Esophagus muscularis mucosa (tissue), 4 donors: ENCODE measurements at regions not wholly inside any gene's neighbourhood (a gene's known extent, or its start where the extent isn't known, plus 50 kb on each side); places are given as distances from the start of the nearest gene placed in this dataset.

Source experiments
- DNase-seq: peaks from one replicate; pipeline ENCODE4 v3.0.0-alpha.2; 2017; ENCODE audit errors: extremely low spot score
- H3K27ac ChIP-seq, 4 donors: fragments of 200-600 bp; sonication (generic); replicated peaks in 1 of 4; 1 replicate in 3 of 4; 2 replicates in 1 of 4; pipeline ENCODE4 v1.5.1; 2016 to 2019; ENCODE audit warnings: mild to moderate bottlenecking in 1 of 4
- H3K27me3 ChIP-seq, 4 donors: fragments of 200-600 bp; sonication (generic); one replicate each; pipeline versions ENCODE4 v1.5.1 to v1.6.0; 2016 to 2019
- H3K36me3 ChIP-seq, 4 donors: fragments of 200-600 bp; sonication (generic); one replicate each; pipeline ENCODE4 v1.5.1; 2016 to 2019
- H3K4me1 ChIP-seq, 4 donors: fragments of 200-600 bp; sonication (generic); one replicate each; pipeline ENCODE4 v1.5.1; 2016 to 2019
- H3K4me3 ChIP-seq, 4 donors: fragments of 200-600 bp; sonication (generic); 1 replicate in 2 of 4; 2 replicates in 2 of 4; pipeline ENCODE4 v1.5.1; 2016 to 2019; ENCODE audit warnings: mild to moderate bottlenecking in 4 of 4, moderate library complexity in 1 of 4
- H3K9me3 ChIP-seq, 4 donors: fragments of 200-600 bp; sonication (generic); 1 replicate in 3 of 4; 2 replicates in 1 of 4; pipeline ENCODE4 v1.5.1; 2016 to 2019
- CTCF ChIP-seq, 3 experiments: fragments of 200-600 bp in 2 of 3; fragments of 450-650 bp in 1 of 3; sonication (generic) in 2 of 3; IDR thresholded peaks; one replicate each; pipeline ENCODE4 v1.5.1; 2017 to 2019; ENCODE audit warnings: antibody characterized with exemption in 3 of 3, mild to moderate bottlenecking in 2 of 3, moderate library complexity in 1 of 3
- EP300 ChIP-seq: sonication (generic); formaldehyde crosslinking; IDR thresholded peaks from one replicate; pipeline ENCODE4 v1.6.1; 2017; ENCODE audit warnings: antibody characterized with exemption
- POLR2A ChIP-seq: fragments of 450-650 bp; IDR thresholded peaks from one replicate; pipeline ENCODE4 v1.6.1; 2017; ENCODE audit warnings: antibody characterized with exemption, moderate library complexity, mild to moderate bottlenecking, low read depth
- POLR2AphosphoS5 ChIP-seq, 2 donors: sonication (generic); formaldehyde crosslinking; IDR thresholded peaks; one replicate each; pipeline ENCODE4 v1.6.1; 2017; ENCODE audit warnings: antibody characterized with exemption in 2 of 2
- WGBS: methylation state at CpG from one replicate; pipeline ENCODE4 v1.1.5; 2018; 5-methylcytosine and 5-hydroxymethylcytosine counted together
- intact Hi-C: fragments of 100-400 bp; cut with DNase I; formaldehyde crosslinking; loops from one replicate; pipeline ENCODE4 v1.15.1; 2023

DNA sequence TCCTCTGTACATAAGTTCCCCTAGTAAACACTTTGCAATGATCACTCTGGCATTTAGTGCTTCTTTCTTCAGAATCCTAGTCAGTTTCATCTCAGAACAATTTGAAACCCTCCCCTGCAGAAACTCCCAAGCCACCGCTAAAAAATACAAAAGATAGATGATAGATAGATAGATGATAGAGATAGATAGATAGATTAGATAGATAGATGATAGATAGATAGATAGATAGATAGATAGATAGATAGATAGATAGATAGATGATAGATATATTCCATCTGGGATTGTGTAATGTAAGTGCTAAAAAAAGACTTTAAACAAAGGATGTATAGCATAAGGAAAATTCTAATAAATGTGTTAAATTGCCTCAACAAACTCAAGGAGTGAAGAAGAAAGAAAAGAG, 212.6 kb upstream of the POGK start:
- H3K36me3 ChIP-seq: no peaks in the 10 kb centered on the region
- intact Hi-C loops: no loop called here
- H3K27ac ChIP-seq: no peak overlapping the region
- H3K27me3 ChIP-seq: no peaks in the 10 kb centered on the region
- no peak overlapping the region for H3K4me3 ChIP-seq
- no peaks in the 10 kb centered on the region for H3K4me1 ChIP-seq
- no peaks in the 10 kb centered on the region for H3K9me3 ChIP-seq
- DNase-seq: no peak
- 96% methylated on average over 1 of the region's 1 CpG for WGBS
- TF ChIP-seq EP300 (no peak), POLR2AphosphoS5 (IDR thresholded peaks at IDR 0.05) (no peak), POLR2A (no peak), CTCF (IDR thresholded peaks at IDR 0.05) (no peak)

DNA sequence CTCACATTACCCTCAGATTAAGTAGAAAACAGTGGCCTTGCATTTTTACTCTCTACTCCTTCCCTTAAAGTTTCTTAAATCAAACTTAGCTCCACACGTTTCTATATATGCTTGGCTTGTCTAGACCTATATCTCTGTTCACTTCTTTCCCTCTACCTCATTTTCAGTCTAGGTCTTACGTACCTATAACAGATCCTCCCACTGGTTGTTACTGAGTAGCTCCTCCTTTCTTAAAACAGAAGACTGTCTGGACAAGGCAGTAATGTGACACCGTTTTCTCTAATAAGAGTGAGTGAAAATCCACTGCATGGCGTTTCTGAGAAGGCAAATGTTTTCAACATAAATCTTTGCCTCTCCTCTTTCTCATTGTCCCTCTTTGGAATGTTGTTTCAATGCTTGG, 211.7 kb upstream of the POGK start:
- no peak for DNase-seq
- no peaks in the 10 kb centered on the region for H3K36me3 ChIP-seq
- TF ChIP-seq POLR2A (no peak), POLR2AphosphoS5 (IDR thresholded peaks at IDR 0.05) (no peak), EP300 (no peak), CTCF (IDR thresholded peaks at IDR 0.05) (no peak)
- WGBS: 47% methylated on average over 4 of the region's 4 CpGs
- H3K4me1 ChIP-seq: no peaks in the 10 kb centered on the region
- intact Hi-C loops: no loop called here
- H3K4me3 ChIP-seq: no peak overlapping the region
- no peaks in the 10 kb centered on the region for H3K9me3 ChIP-seq
- H3K27ac ChIP-seq: no peak overlapping the region
- no peaks in the 10 kb centered on the region for H3K27me3 ChIP-seq

DNA sequence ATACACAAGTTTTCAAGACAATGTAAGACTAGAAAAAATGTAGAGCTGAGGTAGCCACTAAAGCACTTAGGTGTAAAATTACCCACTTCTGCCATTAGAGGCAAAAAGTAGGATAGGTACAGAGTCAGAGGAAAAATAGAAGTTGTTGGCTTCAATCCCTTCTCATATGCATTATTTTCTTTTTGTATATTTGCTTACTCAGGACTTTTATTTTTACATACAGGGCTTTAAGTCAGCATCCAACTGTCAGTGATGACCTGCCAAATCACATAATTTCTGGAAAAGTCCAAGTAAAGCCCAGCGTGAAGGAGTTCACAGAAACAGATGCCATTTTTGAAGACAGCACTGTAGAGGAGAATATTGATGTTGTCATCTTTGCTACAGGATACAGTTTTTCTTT, 211.0 kb upstream of the POGK start:
- no peak for DNase-seq
- 58% methylated on average over 1 of the region's 1 CpG for WGBS
- no peaks in the 10 kb centered on the region for H3K4me1 ChIP-seq
- H3K36me3 ChIP-seq: no peaks in the 10 kb centered on the region
- no peak overlapping the region for H3K27ac ChIP-seq
- no peak overlapping the region for H3K4me3 ChIP-seq
- intact Hi-C loops: no loop called here
- H3K27me3 ChIP-seq: no peaks in the 10 kb centered on the region
- TF ChIP-seq EP300: no peak
- TF ChIP-seq POLR2AphosphoS5 (IDR thresholded peaks at IDR 0.05): no peak
- TF ChIP-seq CTCF (IDR thresholded peaks at IDR 0.05): no peak
- no peak for TF ChIP-seq POLR2A
- H3K9me3 ChIP-seq: no peaks in the 10 kb centered on the region

DNA sequence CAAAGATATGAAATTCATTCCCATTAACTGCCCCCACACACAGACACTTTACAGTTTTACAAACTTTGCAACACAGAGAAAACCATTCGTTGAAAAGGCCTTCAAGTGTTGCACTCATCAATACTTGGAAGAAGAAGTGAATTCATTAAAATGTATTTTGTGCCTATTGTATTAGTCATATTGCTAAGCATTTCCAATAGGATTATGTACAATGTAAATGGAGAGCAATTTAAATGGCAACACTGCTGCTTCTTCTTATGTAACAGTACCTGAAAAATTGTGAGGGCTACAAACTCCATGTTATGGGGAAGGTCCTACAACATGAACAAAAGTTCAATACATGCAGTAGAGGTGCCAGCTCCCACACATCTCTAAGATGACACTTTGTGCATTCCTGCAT, 209.3 kb upstream of the POGK start:
- H3K27ac ChIP-seq: no peak overlapping the region
- H3K4me1 ChIP-seq: no peaks in the 10 kb centered on the region
- no peak overlapping the region for H3K4me3 ChIP-seq
- H3K36me3 ChIP-seq: no peaks in the 10 kb centered on the region
- H3K27me3 ChIP-seq: no peaks in the 10 kb centered on the region
- WGBS: 78% methylated on average over 1 of the region's 1 CpG
- no peaks in the 10 kb centered on the region for H3K9me3 ChIP-seq
- TF ChIP-seq EP300 (no peak), POLR2A (no peak), POLR2AphosphoS5 (IDR thresholded peaks at IDR 0.05) (no peak), CTCF (IDR thresholded peaks at IDR 0.05) (no peak)
- intact Hi-C loops: no loop called here
- DNase-seq: no peak

DNA sequence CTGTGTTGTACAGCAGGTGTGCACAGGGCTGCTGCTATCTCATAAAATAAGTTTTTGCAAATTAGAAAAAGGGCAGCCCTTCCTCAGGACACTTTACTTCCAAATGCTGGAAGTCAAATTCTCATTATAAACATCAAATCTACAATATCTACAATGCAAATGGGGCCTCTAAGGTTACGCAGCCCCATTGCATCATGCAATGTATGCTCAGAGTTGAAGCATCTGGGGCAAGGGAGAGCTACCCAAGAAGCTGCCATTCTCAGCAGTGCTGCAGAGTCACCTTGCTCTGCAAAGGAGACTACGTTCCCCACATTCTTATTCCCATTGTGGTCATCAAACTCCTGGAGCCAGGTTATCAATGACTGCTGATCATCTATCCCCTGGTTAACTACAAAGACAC, 208.9 kb upstream of the POGK start:
- Histone ChIP-seq H3K4me1 (no peaks in the 10 kb centered on the region), H3K27me3 (no peaks in the 10 kb centered on the region), H3K9me3 (no peaks in the 10 kb centered on the region), H3K27ac (no peak overlapping the region), H3K36me3 (no peaks in the 10 kb centered on the region), H3K4me3 (no peak overlapping the region)
- 95% methylated on average over 2 of the region's 2 CpGs for WGBS
- TF ChIP-seq EP300: no peak
- no peak for TF ChIP-seq POLR2AphosphoS5 (IDR thresholded peaks at IDR 0.05)
- TF ChIP-seq CTCF (IDR thresholded peaks at IDR 0.05): no peak
- TF ChIP-seq POLR2A: no peak
- intact Hi-C loops: no loop called here
- DNase-seq: no peak
